ENCODE measurements at regions not wholly inside any gene's neighbourhood (a gene's known extent, or its start where the extent isn't known, plus 50 kb on each side); places are given as distances from the start of the nearest gene placed in this dataset.

- no peak for DNase-seq (ENCODE audit: low read depth)
- TF ChIP-seq CTCF (IDR thresholded peaks at IDR 0.05; ENCODE audit: insufficient read depth, low read length, poor library complexity, severe bottlenecking), result no peak
- Histone ChIP-seq H3K36me3 (ENCODE audit: control insufficient read depth, insufficient read depth, low read length) (no peaks in the 10 kb centered on the region), H3K4me3 (ENCODE audit: low read depth, low read length) (no peak overlapping the region), H3K27me3 (ENCODE audit: control insufficient read depth, insufficient read depth, low read length) (no peaks in the 10 kb centered on the region)
Observed at GRCh38 chr4:167722487-167722808, 369.9 kb upstream of the ANXA10 start.

GRCh38 chr4:167724941-167725340, 367.4 kb upstream of the ANXA10 start:
- DNase-seq (ENCODE audit: low read depth), result no peak
- Histone ChIP-seq H3K4me3 (ENCODE audit: low read depth, low read length) (no peak overlapping the region), H3K27me3 (ENCODE audit: control insufficient read depth, insufficient read depth, low read length) (no peaks in the 10 kb centered on the region), H3K36me3 (ENCODE audit: control insufficient read depth, insufficient read depth, low read length) (no peaks in the 10 kb centered on the region)
- no peak for TF ChIP-seq CTCF (IDR thresholded peaks at IDR 0.05; ENCODE audit: insufficient read depth, low read length, poor library complexity, severe bottlenecking)

- H3K4me3 ChIP-seq (ENCODE audit: low read depth, low read length), result no peak overlapping the region
- no peak for TF ChIP-seq CTCF (IDR thresholded peaks at IDR 0.05; ENCODE audit: insufficient read depth, low read length, poor library complexity, severe bottlenecking)
Observed at GRCh38 chr4:167730769-167731168, 361.6 kb upstream of the ANXA10 start.

GRCh38 chr4:167745024-167745687, 347.2 kb upstream of the ANXA10 start:
- TF ChIP-seq CTCF (IDR thresholded peaks at IDR 0.05; ENCODE audit: insufficient read depth, low read length, poor library complexity, severe bottlenecking), result no peak
- Histone ChIP-seq H3K4me3 (ENCODE audit: low read depth, low read length) (no peak overlapping the region), H3K36me3 (ENCODE audit: control insufficient read depth, insufficient read depth, low read length) (no peaks in the 10 kb centered on the region), H3K27me3 (ENCODE audit: control insufficient read depth, insufficient read depth, low read length) (no peaks in the 10 kb centered on the region)
- no peak for DNase-seq (ENCODE audit: low read depth)

More at GRCh38 chr4:167730769-167731168, 361.6 kb upstream of the ANXA10 start:
- DNase-seq (ENCODE audit: low read depth), result no peak
- Histone ChIP-seq H3K36me3 (ENCODE audit: control insufficient read depth, insufficient read depth, low read length) (no peaks in the 10 kb centered on the region), H3K27me3 (ENCODE audit: control insufficient read depth, insufficient read depth, low read length) (no peaks in the 10 kb centered on the region)

- Histone ChIP-seq H3K36me3 (ENCODE audit: control insufficient read depth, insufficient read depth, low read length) (no peaks in the 10 kb centered on the region), H3K4me3 (ENCODE audit: low read depth, low read length) (no peak overlapping the region), H3K27me3 (ENCODE audit: control insufficient read depth, insufficient read depth, low read length) (no peaks in the 10 kb centered on the region)
- no peak for DNase-seq (ENCODE audit: low read depth)
- TF ChIP-seq CTCF (IDR thresholded peaks at IDR 0.05; ENCODE audit: insufficient read depth, low read length, poor library complexity, severe bottlenecking), result no peak
Observed at GRCh38 chr4:167767281-167767680, 325.1 kb upstream of the ANXA10 start.

- no peaks in the 10 kb centered on the region for H3K36me3 ChIP-seq (ENCODE audit: control insufficient read depth, insufficient read depth, low read length)
- no peaks in the 10 kb centered on the region for H3K27me3 ChIP-seq (ENCODE audit: control insufficient read depth, insufficient read depth, low read length)
- H3K4me3 ChIP-seq (ENCODE audit: low read depth, low read length), result no peak overlapping the region
- TF ChIP-seq CTCF (IDR thresholded peaks at IDR 0.05; ENCODE audit: insufficient read depth, low read length, poor library complexity, severe bottlenecking), result no peak
- no peak for DNase-seq (ENCODE audit: low read depth)
Observed at GRCh38 chr4:167774646-167775045, 317.7 kb upstream of the ANXA10 start.

All from kidney epithelial cell (primary cell).